ENCODE measurements at regions not wholly inside any gene's neighbourhood (a gene's known extent, or its start where the extent isn't known, plus 50 kb on each side); places are given as distances from the start of the nearest gene placed in this dataset.

- TF ChIP-seq RAD21 (IDR thresholded peaks at IDR 0.05; ENCODE audit: low read depth) (no peak), POLR2A (IDR thresholded peaks at IDR 0.05; ENCODE audit: borderline replicate concordance, extremely low read depth, insufficient read depth, insufficient read length) (no peak), CTCF (IDR thresholded peaks at IDR 0.05 in 2 of 3, conservative IDR thresholded peaks at IDR 0.05 in 1 of 3; ENCODE audit: borderline replicate concordance in 1 of 3, insufficient read depth in 1 of 3, low read depth in 2 of 3, low read length in 2 of 3) (no peak), EGR1 (IDR thresholded peaks at IDR 0.05; ENCODE audit: low read depth) (no peak), YY1 (IDR thresholded peaks at IDR 0.05; ENCODE audit: extremely low read depth, insufficient replicate concordance, low read depth, low read length) (no peak), TCF7L2 (IDR thresholded peaks at IDR 0.05; ENCODE audit: borderline replicate concordance, extremely low read depth, insufficient read depth, insufficient read length) (no peak)
These were observed 173.6 kb downstream of the GADD45G start for GRCh38 chr9:89778100-89779090.
